DMS79 treated with DMSO at 0.1 percent for 48 hours (cell line): ENCODE measurements at regions not wholly inside any gene's neighbourhood (a gene's known extent, or its start where the extent isn't known, plus 50 kb on each side); places are given as distances from the start of the nearest gene placed in this dataset.
"Not testable (repeated sequence)": the region's sequence is repeated elsewhere in the genome, so short reads cannot be mapped to it uniquely, and the experiment has no call there.

Experiments used
- DNase-seq: peaks from one replicate; lab custom pipeline; 2025; lab: John Stamatoyannopoulos, UW

DNA sequence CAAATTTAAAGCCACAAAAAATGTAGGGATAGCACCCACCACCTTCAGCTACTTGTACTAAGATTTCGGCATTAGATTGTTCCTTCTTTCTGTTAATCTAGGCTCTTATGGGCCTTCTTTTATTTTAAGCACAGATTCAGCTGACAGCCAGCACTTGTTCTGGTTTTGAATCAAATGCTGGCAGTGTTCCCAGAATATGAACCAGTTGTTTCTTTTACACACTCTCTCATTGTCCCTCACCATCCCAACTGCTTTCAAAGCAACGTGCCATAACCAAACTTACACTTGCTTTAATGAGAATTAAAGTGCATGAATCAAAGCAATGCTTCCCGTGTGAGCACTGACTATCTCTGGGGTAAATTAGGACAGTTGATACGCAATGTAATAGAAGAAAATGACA, 744.5 kb upstream of the FAM241A start:
- no peak for DNase-seq

DNA sequence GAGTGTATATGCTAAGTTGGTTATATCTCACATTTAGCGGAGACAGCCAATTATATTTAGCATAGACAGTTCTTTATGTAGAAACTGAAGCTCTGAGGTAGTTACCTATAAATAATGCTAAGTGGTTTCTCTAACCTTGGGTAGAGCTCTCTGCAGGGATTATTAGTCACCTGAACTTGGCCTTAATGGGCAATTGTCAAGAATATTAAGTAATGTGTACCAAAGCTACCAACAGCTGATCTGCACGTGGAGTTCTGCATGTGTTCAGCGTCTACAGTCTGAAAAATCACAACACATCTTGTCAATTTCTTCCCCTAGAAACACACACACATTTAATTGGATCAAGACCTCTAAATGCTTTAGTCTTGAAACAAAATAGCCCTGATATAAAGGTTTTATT, 740.6 kb upstream of the FAM241A start:
- no peak for DNase-seq

DNA sequence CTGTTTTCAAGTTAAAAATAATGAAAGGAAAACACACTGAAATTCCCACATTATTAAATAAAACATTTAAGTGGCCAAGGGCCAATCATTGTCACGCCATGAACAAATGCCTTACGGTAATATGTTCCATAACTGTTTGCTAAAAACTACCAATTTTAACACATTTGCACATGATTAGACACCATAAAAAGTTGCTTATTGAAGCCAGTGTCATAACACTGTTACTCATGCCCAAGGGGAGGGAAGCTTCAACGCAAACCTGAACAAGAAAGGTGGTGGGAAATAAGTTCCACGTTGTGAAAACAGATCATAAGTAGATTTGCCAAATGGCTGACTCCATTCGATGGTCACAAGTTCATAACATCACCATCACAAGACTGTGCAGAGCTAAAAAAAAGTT, 739.3 kb upstream of the FAM241A start:
- no peak for DNase-seq

DNA sequence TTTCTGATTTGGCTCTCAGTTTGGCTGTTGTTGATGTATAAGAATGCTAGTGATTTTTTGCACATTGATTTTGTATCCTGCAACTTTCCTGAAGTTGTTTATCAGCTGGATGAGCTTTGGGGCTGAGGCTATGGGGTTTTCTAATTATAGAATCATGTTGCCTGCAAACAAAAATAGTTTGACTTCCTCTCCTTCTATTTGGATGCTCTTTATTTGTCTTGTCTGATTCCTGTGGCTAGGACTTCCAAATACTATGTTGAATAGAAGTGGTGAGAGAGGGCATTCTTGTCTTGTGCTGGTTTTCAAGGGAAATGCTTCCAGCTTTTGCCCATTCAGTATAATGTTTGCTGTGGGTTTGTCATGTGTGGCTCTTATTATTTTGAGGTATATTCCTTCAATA, 734.7 kb upstream of the FAM241A start:
- DNase-seq = no peak

DNA sequence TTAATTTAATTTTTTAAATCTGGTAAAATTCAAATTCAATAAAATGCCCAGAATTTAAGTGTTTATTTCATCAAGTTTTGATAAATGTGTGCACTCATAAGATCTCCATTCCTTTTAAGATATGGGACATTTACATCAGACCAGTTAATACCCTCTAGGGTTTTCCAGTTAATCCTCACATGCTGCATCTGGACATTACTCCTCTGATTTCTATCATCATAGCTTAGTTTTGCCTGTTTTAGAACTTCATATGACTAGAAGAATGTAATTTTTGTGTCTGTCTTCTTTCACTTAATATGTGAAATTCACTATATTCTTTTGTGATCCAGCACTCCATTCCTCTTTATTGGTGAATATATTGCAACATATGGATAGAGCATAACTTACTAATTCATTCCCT, 727.7 kb upstream of the FAM241A start:
- no peak for DNase-seq

DNA sequence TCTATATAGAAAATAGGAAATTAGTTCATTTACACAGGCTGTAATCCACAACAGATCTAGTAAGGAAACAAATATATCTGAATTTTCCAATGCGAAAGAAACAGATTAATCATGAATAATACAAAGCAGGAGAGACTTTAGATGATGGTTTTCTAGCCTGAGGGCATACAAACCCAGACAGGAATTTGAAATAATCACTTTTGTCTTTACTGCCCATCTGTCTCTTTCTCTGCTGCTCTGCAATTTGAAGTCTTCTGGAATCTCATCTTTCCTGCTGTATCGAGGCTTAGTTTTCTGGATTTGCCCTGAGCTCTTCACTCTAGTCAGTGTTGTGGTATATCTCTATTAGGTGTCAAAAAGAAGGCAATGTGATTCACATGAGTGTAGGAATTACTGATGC, 711.8 kb upstream of the FAM241A start:
- DNase-seq = no peak

DNA sequence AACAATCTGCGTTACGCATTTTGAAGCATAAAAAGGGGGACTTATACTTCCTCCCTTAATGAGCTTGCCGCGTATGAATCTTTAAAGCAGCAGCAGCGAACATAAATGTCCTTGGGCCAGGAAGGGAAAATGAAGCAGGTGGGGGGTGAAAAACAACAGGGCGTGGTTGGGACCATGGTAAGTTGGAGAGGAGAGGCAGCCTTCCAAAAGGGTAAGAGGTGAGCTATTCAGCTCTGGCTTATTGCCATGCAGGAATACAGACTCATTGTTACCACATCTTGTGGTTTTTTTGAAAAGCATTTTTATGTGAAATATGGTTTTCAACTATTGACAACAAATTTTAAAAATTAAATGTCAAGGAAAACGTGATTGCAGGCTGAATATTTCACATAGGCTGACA, 710.7 kb upstream of the FAM241A start:
- DNase-seq = no peak

DNA sequence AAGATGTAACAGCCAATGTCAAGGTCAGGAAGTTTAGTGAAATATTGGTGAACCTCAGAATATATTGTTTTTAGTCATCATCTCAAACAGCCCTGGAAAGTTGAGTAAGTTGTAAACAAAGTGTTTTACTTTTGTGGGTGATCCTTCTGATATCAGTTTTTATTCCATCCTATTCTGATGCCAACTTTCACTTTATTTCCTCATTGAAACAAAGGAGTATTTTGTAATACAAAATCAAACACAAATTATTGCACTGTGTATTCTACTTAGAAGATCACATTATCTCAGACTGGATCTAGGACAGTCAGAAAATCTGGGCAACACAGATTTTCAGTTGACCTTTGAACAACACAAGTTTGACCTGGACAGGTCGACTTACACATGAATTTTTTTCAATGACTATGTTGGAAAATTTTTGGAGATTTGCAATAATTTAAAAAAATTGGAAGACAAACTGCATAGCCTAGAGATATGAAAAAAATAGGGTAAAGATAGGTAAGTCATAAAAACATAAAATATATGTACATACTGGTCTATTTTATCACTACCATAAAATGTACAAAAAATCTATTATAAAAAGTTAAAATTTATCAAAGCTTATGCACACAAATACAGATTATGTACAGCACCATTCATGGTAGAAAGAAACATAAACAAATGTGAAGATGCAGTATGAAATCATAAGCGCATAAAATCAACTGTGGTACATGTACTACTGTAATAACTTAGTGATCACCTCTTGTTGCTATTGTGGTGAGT, 709.1 kb upstream of the FAM241A start:
- no peak for DNase-seq

DNA sequence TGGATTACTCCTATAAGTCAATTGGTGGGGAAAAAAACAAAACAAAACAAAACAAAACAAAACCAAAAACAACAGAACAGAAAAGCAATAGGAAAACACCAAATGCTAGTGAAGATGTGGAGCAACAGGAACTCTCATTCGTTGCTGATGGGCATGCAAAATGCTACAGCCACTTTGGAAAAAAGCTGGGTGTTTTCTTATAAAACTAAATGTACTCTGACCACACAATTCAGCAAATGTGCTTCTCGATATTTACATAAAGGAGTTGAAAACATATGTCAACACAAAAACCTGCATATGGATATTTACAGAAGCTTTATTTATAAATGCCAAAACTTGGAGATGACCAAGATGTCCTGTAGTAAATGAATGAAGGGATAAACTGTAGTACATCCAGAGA, 703.6 kb upstream of the FAM241A start:
- DNase-seq = no peak

DNA sequence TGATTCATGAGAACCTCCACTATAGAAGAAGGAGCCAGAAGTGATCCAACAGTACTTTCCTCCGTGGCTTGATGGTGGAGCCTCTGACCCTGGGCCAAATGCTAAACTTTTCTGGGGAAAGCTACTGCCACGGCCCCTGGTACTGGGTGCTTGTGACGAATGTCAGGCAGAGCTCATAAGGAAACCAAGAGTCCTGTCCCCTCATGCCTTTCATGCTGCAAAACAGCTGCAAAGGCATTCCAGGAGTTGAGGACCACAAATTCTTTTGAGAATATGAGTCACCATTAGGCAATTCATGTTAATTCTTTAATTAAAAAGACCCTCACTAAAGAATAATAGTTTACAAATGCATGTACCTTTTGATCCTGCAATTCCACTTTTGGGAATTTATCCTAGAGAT, 700.4 kb upstream of the FAM241A start:
- not testable (repeated sequence) for DNase-seq

DNA sequence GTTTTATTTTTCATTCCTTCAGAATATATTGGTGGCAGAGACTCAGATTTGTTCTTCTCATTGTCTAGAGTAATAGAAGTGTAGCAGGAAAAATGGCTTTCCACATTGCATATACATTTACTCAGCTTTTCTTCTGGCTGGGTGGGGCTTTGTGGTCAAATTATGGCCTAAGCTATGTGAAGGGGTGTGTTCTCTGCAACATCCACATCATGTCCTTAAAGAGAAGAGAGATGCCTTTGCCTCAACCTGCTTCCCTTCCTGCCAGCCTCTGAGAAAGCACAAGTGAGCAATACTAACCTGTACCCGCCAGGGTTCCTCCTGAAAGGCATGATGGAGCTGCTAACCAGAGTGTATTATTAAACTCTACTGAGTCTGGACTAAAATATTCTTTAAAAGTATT, 695.6 kb upstream of the FAM241A start:
- no peak for DNase-seq

DNA sequence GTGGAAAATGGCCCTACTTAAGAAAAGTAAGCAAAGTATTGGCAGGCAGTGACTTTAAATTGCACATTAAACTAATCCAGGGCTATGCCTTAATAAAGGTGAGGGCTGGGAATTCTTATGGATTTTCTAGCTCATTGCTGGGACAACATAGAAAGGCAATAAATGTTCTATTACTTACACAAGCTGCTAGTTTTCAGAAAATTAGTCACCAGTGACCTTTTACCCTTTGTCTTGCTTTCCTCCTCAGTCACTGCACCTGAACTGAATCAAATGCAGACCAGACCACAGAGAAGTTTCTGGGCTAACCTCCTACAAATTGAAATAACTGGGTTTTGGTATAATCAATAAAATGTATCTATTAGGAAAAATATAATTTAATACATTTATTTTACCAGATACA, 694.4 kb upstream of the FAM241A start:
- DNase-seq = no peak

DNA sequence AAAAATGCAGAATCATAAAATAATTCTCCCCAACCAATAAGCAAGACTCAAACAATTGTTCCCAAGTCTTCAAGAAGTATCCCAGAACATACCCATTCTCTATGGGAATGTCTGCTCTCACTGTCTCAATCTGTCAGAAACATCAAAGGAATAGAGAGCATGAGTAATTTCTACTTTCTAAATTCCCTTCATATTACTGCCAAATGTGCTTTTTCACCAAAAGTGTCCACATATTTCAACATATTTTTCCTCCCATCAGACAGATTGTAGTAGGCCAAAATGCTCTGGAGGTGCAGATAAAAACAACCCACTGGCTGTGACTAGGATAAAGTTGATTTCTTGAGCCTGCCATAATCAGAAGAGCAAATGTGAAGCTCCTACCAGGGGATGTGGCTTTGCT, 692.0 kb upstream of the FAM241A start:
- no peak for DNase-seq

DNA sequence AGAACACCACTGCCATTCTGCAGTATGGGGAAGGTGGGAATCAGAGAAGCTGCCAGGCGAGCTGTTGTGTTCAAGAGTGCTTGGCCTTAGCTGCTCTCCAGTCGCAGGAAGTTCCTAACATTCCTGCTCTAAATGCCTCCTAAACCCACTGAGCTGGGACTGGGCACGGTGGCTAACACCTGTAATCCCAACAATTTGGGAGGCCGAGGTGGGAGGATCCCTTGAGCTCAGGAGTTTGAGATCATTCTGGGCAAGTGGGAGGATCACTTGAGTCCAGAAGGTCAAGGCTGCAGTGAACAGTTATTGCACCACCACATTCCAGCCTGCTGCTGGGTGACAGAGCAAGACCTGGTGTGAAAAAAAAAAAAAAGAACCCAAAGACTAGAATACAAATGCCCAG, 690.3 kb upstream of the FAM241A start:
- no peak for DNase-seq

DNA sequence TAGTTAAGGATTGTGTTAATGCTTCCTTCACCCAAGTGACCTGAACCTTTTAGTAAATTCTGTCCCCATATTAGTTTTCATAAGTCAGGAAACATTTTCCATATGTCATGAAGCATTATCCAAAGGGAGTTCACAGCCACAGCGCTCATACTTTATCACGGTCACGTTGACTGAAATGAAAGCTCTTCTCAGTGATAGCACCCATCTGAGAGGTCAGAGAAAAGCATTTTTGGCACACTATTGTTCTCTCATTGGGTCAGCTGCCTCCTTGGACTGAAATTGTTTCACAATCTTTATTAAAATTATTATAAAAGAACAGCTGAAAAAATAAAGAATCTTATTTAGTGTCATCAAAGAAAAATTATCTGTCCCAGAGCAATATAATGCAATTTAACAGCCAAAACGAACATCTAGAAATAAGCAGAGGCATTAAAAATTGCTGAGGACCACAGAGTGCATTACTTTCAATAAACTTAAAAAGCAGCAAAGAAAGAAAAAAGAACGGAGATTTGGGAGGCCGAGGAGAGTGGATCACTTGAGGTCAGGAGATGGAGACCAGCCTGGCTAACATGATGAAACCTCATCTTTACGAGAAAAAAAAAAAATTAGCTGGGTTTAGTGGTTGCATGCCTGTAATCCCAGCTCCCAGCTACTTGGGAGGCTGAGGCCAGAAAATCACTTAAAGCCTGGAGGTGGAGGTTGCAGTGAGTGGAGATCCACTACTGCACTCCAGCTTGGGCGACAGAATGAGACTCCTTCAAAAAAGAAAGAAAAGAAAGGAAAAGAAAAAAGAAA, 680.8 kb upstream of the FAM241A start:
- DNase-seq = no peak

DNA sequence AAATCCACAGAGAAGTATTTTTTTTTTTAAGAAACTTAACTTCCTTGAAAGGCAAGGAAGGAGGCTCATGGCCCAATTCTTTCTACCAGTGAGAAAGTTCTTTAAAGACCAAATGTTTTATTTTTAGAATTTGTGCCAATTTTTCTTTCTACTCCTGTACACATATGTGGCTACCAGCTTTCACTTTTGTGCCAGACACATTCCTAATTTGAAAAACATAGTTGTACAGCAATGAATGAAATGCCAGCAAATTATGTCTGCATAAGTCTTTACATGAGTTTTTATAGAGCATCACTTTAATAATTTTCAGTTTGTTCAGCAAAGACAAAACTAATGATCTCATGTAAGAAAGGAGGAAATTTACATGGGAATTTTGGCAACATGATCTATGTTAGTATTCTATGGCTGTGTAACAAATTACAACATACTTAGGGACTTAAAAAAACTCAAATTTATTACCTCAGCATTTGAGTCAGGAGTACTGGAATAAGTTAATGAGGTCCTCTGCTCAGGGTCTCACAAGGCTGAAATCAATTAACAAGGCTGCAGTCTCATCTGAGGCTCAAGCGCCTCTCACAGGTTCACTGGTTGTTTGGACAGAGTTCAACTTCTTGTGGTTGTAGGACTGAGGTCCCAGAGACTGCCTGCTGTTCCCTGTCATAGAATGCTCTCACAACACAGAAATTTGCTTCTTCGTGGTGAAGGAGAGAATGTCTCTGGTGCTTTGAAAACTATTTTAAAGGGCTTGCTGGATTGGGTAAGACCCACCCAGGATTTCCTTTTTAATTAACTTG, 678.2 kb upstream of the FAM241A start:
- no peak for DNase-seq

DNA sequence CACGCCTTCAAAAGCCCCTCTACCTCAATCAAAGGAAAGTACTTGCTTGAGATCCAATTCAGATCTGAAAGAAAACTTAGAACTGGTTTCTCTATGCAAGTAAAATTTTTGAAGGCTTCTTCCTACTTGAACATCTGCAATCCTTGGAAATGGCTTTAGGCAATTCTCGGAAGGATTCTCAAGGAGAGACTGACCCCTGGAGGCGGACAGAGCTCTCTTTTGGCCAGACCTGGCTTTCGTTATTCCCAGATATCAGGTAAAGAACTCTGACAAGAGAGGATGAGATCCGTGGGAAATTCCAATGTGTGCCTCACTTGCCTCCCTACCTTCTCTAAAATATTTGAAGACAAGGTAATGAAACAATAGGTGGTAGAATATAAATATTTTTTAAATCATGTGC, 670.3 kb upstream of the FAM241A start:
- DNase-seq = no peak

DNA sequence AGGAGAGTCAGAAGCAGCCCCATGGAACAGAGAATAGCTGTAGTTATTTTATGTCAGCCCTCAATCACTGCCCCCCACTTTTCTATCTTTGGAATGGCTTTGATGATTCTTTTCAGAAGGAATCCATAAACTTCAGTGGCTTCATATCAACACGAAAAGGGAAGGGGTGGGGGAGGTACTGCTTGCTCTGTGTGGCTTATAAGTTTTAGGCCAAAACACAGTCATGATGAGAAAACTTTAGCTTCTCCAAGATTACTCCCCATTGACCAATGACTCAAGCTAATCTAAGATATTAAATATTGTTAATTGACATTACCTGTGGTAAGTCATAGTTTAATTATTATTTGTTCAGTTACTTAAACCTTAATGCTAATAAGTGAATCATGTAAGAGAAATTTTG, 669.6 kb upstream of the FAM241A start:
- DNase-seq = no peak

DNA sequence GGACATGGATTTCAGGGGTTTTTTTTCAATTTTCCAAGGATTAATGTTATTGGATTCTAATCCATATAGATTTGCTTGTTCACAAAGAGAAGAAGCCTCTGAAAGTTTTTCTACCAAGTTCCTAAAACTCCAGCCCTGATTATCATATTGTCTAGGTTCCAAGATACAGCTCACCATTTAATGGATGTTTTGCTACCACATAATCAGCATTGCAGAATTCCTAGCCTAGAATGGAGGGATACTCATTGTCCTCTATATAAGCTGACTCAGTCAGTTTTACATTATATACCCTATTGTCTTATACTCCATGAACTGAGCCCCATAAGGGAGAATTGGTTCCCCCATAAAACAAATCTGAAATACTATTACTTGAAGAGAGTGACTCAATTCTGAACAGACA, 664.7 kb upstream of the FAM241A start:
- DNase-seq = no peak

DNA sequence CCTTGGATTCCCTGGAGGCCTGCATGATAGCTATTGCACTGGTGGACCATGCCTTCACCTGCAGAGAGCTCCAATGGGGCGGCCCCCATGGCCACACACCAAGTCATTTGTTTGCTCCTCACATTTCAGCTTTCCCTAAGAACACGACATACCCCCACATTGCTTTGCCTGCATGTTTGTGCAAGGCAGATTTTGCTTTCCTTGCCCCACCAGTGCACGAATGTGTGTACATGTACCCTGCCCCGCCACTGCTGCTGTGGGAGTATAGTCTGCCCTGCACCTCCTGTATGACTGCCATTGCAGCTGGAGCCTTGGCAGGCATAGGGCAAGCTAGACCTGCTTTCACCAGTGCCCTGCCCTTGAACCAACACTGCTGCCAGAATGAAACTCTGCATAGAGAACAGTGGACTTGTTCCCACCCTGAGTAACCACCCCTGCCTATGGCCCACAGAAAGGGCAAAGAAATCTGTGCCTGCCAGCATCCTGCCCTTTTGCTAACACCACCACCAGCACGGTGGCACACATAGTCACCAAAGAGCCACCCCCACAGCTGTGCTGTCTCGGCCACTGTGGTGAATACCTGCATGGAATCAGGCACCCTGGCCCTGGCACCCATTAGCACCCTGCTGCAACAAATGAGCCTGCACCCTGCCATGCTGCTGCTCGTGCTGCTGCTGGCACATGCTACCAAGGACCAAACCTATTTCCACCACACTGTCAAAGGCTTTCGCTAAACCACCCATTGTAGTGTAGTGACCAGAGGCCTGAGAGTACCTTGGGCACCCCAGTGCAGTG, 661.7 kb upstream of the FAM241A start:
- no peak for DNase-seq

DNA sequence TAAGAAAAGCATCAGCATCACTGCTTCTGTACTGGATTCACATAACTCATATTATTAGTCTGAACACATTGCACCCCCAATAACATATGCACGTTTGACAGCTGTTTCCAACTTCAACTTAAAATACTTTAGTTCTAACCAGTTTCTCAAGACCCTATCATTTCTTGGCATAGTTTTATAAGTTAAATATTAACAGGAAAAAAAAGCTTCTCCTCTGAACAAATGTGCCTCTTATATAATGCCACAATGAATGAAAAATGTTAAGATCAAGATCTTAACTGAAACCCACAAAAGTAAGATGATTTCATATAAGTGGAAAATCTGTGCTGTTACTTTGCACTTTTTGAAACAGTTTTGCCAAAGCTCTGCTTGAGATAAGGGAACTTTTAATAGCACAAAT, 652.8 kb upstream of the FAM241A start:
- no peak for DNase-seq

DNA sequence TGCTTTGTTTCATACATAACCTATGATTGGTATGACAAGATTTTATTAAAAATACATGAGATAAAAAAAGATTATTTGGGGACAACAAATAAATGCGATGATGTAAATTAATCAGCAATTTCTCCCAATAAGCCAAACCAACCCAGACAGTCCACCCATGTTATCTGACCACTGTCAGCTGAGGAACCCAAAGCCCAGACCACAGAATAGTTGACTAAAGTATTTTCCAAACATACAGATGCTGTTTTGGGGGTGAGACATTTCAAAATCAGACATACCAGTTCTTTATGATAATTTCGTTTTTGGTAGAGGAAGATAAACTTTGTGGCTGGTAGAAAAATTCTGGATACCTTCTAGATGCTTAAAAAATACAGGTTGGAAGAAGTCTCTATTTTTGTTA, 650.8 kb upstream of the FAM241A start:
- DNase-seq = no peak
